Kidney epithelial cell (primary cell): ENCODE measurements at regions not wholly inside any gene's neighbourhood (a gene's known extent, or its start where the extent isn't known, plus 50 kb on each side); places are given as distances from the start of the nearest gene placed in this dataset.

Experiments
- DNase-seq: peaks from one replicate; pipeline ENCODE4 v3.0.0-alpha.2; 2010; ENCODE audit warnings: low read depth
- H3K27me3 ChIP-seq: 2 replicates; pipeline ENCODE4 v1.6.0; 2011; ENCODE audit warnings: low read length; ENCODE audit not compliant: control insufficient read depth, insufficient read depth
- H3K36me3 ChIP-seq: 2 replicates; pipeline ENCODE4 v1.5.1; 2011; ENCODE audit warnings: low read length; ENCODE audit not compliant: control insufficient read depth, insufficient read depth
- H3K4me3 ChIP-seq: 2 replicates; pipeline ENCODE4 v1.5.1; 2011; ENCODE audit warnings: low read depth, mild to moderate bottlenecking, control low read depth, low read length
- CTCF ChIP-seq: IDR thresholded peaks from 2 replicates; pipeline ENCODE4 v1.5.1; 2011; ENCODE audit warnings: mild to moderate bottlenecking, moderate library complexity, low read length, control low read depth, inconsistent platforms; ENCODE audit not compliant: insufficient read depth, poor library complexity, severe bottlenecking

DNA sequence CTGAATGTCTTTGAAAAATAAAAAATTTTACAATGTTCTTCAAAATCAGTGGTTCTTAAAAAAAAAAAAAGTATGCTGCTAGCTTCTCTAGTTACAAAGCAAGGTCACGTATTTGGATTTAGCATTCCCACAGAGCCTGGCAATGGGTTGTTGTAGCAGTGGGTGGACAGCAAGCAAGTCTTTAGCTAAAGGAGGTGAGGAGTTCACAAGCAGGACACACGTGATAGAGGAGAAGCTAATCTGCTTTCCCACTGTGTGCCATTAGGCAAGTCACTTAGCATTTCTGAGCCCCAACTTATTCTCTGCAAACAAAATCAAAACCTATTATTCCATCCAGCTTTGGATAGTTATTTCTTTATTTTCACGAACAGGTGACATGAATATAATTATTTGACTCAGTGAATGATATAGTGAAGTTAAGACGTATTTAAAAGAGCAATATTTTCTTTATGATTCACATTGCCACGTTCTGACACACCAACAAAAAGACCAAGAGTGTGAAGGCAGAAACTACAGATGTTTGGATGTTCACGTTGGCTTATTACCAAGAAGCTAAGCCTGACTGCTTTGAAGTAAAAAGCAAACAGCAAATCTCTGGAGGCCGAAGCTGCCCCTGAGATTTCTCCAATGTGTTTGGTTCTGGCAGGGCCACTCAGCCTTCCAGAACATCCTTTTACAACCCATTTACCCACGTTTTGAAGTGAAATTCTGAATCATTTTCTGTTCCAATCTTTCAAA, 612.1 kb upstream of the CDH6 start:
- no peaks in the 10 kb centered on the region for H3K36me3 ChIP-seq
- DNase-seq = no peak
- no peak overlapping the region for H3K4me3 ChIP-seq

GRCh38 chr5:30574761-30575160, 618.7 kb upstream of the CDH6 start:
- Histone ChIP-seq H3K4me3 (no peak overlapping the region), H3K27me3 (no peaks in the 10 kb centered on the region), H3K36me3 (no peaks in the 10 kb centered on the region)
- TF ChIP-seq CTCF = no peak
- no peak for DNase-seq

More for the DNA sequence above, 612.1 kb upstream of the CDH6 start:
- no peaks in the 10 kb centered on the region for H3K27me3 ChIP-seq
- no peak for TF ChIP-seq CTCF

DNA sequence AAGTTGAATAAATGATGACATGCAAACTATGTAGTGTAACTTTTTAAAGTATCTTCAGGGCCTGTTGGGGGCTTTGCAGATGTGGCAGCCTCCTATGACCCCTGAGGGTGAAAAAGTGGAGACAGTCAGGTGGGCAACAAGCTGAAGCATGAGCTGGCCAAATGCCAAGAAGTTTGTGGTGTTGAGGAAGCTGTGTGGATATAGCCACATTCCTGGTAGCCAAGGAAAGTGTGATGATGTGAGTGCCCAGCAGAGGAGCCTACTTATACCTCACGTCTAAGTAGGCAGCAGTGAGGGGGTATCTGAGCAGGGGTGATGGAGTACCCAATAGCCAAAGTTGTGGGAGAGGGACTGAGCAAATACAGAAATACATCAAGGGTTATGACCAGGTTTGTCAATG, 621.2 kb upstream of the CDH6 start:
- no peak for TF ChIP-seq CTCF
- Histone ChIP-seq H3K4me3 (no peak overlapping the region), H3K27me3 (no peaks in the 10 kb centered on the region), H3K36me3 (no peaks in the 10 kb centered on the region)
- peak; percentile 16 for DNase-seq

DNA sequence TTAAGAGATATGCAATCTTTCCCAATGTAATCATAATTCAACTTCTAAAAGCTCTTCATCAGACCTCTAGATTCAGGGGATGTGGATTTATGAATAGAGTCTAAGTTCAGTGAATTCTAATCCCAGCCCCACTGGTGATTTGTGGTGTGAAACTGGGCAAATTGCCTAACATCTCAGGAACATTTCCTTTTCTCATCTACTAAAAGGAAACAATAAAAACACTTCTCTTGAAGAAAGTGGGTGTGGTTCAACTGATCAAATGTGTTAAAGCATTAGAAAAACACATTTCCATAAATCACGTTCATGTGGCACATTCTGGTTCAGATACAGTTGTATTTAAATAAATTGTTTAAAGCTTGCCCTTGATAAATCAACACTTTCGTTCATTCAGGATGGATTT, 631.7 kb upstream of the CDH6 start:
- Histone ChIP-seq H3K27me3 (no peaks in the 10 kb centered on the region), H3K36me3 (no peaks in the 10 kb centered on the region), H3K4me3 (no peak overlapping the region)
- no peak for TF ChIP-seq CTCF
- no peak for DNase-seq

- Histone ChIP-seq H3K27me3 (no peaks in the 10 kb centered on the region), H3K4me3 (no peak overlapping the region), H3K36me3 (no peaks in the 10 kb centered on the region)
- no peak for DNase-seq
- no peak for TF ChIP-seq CTCF
Observed at GRCh38 chr5:30551618-30552017, 641.9 kb upstream of the CDH6 start.
